BJ (cell line): ENCODE measurements at regions not wholly inside any gene's neighbourhood (a gene's known extent, or its start where the extent isn't known, plus 50 kb on each side); places are given as distances from the start of the nearest gene placed in this dataset.

Source experiments
- CTCF ChIA-PET: fragments of 350-600 bp; formaldehyde crosslinking; extraction: SDS; loops from one replicate; lab custom pipeline; 2021; ENCODE audit warnings: antibody characterized with exemption, inconsistent platforms; lab: Yijun Ruan, JAX
- POLR2A ChIA-PET: fragments of 300-600 bp; sonication (Branson Sonifier 250); formaldehyde crosslinking; extraction: SDS; loops from one replicate; lab custom pipeline; 2021; ENCODE audit warnings: antibody characterized with exemption; lab: Charles Lee
- DNase-seq: peaks from one replicate; pipeline ENCODE4 v3.0.0-alpha.2; 2011; ENCODE audit warnings: low read depth
- H3K27me3 ChIP-seq: 2 replicates; pipeline ENCODE4 v1.6.0; 2011; ENCODE audit warnings: low read length; ENCODE audit not compliant: control insufficient read depth, insufficient read depth
- H3K36me3 ChIP-seq: 2 replicates; pipeline ENCODE4 v1.5.1; 2011; ENCODE audit warnings: low read length; ENCODE audit not compliant: control insufficient read depth, insufficient read depth
- H3K4me3 ChIP-seq: 2 replicates; pipeline ENCODE4 v1.5.1; 2011; ENCODE audit warnings: low read depth, mild to moderate bottlenecking, control low read depth, low read length
- TF ChIP-seq, protein P1 (sequence below): IDR thresholded peaks from 2 replicates; pipeline ENCODE4 v1.5.1; 2011; ENCODE audit warnings: low read depth, mild to moderate bottlenecking, control low read depth, inconsistent platforms, low read length, moderate library complexity; ENCODE audit not compliant: insufficient read depth

DNA sequence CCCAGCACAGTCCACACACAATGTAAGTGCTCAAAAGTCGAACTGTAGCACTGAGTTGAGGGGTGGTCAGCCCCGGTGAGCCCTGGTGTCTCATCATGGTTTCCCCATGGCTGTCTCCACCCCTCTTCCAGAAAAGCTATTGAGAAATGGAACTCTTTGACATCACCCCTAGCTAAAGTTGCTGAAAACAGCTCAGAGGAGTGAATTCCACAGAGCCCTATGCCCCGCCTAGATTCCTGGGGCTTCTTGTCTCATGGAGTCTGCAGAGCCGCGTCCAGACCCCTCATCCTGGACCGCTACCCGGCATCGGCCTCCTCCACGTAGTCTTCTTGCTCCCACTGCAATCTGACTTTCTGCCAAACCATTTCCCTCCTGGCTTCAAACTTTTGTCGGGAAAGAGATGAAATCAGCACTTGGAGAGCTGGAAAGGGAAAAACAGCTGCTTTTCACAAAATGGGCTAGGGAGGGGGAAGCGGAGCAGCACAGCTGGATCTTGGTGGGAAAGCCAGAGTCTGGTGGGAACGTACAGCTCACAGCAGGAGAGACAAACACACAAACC lies 132.2 kb downstream of the SNX5 start:
- ChIA-PET CTCF (interaction anchor here (0.6 to 1.0 kb wide), 2 partner anchors 12 to 179 kb away, joined by 3 to 4 read pairs; no protein-coding TSS in a partner anchor), POLR2A (interaction anchor here (0.7 to 1.2 kb wide), 4 partner anchors 11 to 154 kb away, joined by 3 to 7 read pairs (median 4); partner anchors contain the start of gene RRBP1)
- no peaks in the 10 kb centered on the region for H3K36me3 ChIP-seq
- peak; percentile 78 for DNase-seq
- TF ChIP-seq, protein P1, sequence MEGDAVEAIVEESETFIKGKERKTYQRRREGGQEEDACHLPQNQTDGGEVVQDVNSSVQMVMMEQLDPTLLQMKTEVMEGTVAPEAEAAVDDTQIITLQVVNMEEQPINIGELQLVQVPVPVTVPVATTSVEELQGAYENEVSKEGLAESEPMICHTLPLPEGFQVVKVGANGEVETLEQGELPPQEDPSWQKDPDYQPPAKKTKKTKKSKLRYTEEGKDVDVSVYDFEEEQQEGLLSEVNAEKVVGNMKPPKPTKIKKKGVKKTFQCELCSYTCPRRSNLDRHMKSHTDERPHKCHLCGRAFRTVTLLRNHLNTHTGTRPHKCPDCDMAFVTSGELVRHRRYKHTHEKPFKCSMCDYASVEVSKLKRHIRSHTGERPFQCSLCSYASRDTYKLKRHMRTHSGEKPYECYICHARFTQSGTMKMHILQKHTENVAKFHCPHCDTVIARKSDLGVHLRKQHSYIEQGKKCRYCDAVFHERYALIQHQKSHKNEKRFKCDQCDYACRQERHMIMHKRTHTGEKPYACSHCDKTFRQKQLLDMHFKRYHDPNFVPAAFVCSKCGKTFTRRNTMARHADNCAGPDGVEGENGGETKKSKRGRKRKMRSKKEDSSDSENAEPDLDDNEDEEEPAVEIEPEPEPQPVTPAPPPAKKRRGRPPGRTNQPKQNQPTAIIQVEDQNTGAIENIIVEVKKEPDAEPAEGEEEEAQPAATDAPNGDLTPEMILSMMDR = no peak
- H3K4me3 ChIP-seq = no peak overlapping the region; the same call in 1 of the 2 replicates
- no peaks in the 10 kb centered on the region for H3K27me3 ChIP-seq

DNA sequence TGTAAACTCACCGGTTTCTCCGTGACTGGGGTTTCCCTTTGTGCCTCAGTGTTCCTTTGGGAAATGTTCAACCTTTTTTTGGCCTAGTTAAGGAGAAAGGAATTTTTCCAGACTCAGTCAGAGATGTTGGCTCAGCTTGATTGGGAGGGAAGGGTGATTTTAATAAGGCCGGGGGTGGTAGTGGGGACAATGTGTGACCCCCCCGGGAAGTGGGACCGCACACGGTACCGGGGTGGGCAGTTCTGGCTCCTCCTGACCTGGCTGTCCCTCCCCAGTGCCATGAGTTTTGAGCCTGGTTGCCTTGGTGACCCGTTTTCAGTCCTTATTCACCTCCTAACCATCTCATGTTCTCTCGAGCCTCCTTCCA lies 132.7 kb downstream of the SNX5 start:
- no peaks in the 10 kb centered on the region for H3K27me3 ChIP-seq
- TF ChIP-seq, protein P1 = no peak
- POLR2A ChIA-PET = interaction anchor here (0.7 to 1.2 kb wide), 4 partner anchors 10 to 154 kb away, joined by 3 to 7 read pairs (median 4); partner anchors contain the start of gene RRBP1
- H3K4me3 ChIP-seq = no peak overlapping the region
- CTCF ChIA-PET = interaction anchor here (2.0 kb wide), 1 partner anchor 14 kb away, joined by 4 read pairs; no protein-coding TSS in a partner anchor
- DNase-seq = no peak
- H3K36me3 ChIP-seq = no peaks in the 10 kb centered on the region

GRCh38 chr20:17835240-17835933 lies 133.2 kb downstream of the SNX5 start:
- POLR2A ChIA-PET = no interaction called here
- no peak overlapping the region for H3K4me3 ChIP-seq
- H3K27me3 ChIP-seq = no peaks in the 10 kb centered on the region
- TF ChIP-seq, protein P1 = no peak
- no peak for DNase-seq
- H3K36me3 ChIP-seq = no peaks in the 10 kb centered on the region
- CTCF ChIA-PET = interaction anchor here (0.7 to 2.0 kb wide), 4 partner anchors 14 to 88 kb away, joined by 3 to 8 read pairs (median 6); no protein-coding TSS in a partner anchor

DNA sequence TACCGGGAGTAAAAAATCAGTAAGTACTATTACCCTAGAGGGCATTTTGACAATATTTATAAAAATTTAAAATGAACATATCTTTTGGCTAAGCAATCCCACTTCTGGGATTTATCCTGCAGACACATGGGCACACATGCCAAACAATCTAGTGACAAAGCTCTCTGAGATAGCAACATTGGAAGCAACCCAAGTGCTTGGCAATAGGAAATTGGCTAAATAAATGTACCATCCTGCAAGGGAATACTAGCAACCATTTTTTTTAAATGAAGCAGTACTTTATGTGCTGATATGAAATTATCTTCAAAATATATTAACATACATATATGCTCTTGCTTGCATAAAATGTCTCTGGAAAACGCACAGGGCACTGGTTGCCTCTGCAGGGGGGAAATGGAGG lies 133.8 kb downstream of the SNX5 start:
- CTCF ChIA-PET = interaction anchor here (0.7 to 2.0 kb wide), 5 partner anchors 9 to 87 kb away, joined by 3 to 8 read pairs (median 4); no protein-coding TSS in a partner anchor
- no peak for DNase-seq
- TF ChIP-seq, protein P1 = no peak
- no peak overlapping the region for H3K4me3 ChIP-seq
- H3K36me3 ChIP-seq = no peaks in the 10 kb centered on the region
- POLR2A ChIA-PET = no interaction called here
- H3K27me3 ChIP-seq = no peaks in the 10 kb centered on the region

- H3K36me3 ChIP-seq = no peaks in the 10 kb centered on the region
- H3K4me3 ChIP-seq = no peak overlapping the region
- TF ChIP-seq, protein P1 = no peak
- H3K27me3 ChIP-seq = no peaks in the 10 kb centered on the region
- ChIA-PET CTCF (interaction anchor here (0.8 to 2.0 kb wide), 5 partner anchors 8 to 328 kb away, joined by 3 to 8 read pairs (median 3); no protein-coding TSS in a partner anchor), POLR2A (interaction anchor here (0.6 kb wide), 1 partner anchor 17 kb away, joined by 3 read pairs; no protein-coding TSS in a partner anchor)
- DNase-seq = no peak
Observed at GRCh38 chr20:17833036-17833674, 133.4 kb downstream of the BANF2 start.
